Superior temporal gyrus (tissue), 1 donor: ENCODE measurements at regions not wholly inside any gene's neighbourhood (a gene's known extent, or its start where the extent isn't known, plus 50 kb on each side); places are given as distances from the start of the nearest gene placed in this dataset.
A peak's percentile ranks its signal among the peaks of the same experiment; 100 is the strongest.
"Not testable (repeated sequence)": the region's sequence is repeated elsewhere in the genome, so short reads cannot be mapped to it uniquely, and the experiment has no call there.

Experiments
- DNase-seq: peaks from one replicate; pipeline ENCODE4 v3.0.0-alpha.2; 2016; ENCODE audit errors: extremely low spot score

- no peak for DNase-seq
These were observed 134.9 kb upstream of the HSF2 start for GRCh38 chr6:122264557-122264956.

- no peak for DNase-seq
These were observed 133.7 kb upstream of the HSF2 start for GRCh38 chr6:122265755-122266154.

- DNase-seq = no peak
These were observed 131.1 kb upstream of the HSF2 start for GRCh38 chr6:122268394-122268793.

- DNase-seq = no peak
These were observed 122.8 kb upstream of the HSF2 start for GRCh38 chr6:122276637-122277036.

- not testable (repeated sequence) for DNase-seq
These were observed 119.1 kb upstream of the HSF2 start for GRCh38 chr6:122280105-122281021.

GRCh38 chr6:122283884-122284283 is 115.6 kb upstream of the HSF2 start:
- no peak for DNase-seq

- no peak for DNase-seq
These were observed 114.6 kb upstream of the HSF2 start for GRCh38 chr6:122284848-122285247.

- DNase-seq = no peak
These were observed 114.0 kb upstream of the HSF2 start for GRCh38 chr6:122285292-122285913.

- DNase-seq = no peak
These were observed 112.9 kb upstream of the HSF2 start for GRCh38 chr6:122286512-122286911.

- peak; percentile 64 for DNase-seq
These were observed 109.5 kb upstream of the HSF2 start for GRCh38 chr6:122289762-122290539.

- DNase-seq = no peak
These were observed 102.4 kb upstream of the HSF2 start for GRCh38 chr6:122297010-122297409.

GRCh38 chr6:122302067-122302466 is 97.4 kb upstream of the HSF2 start:
- DNase-seq = no peak

- no peak for DNase-seq
These were observed 91.9 kb upstream of the HSF2 start for GRCh38 chr6:122307577-122307976.

GRCh38 chr6:122308074-122308473 is 91.4 kb upstream of the HSF2 start:
- no peak for DNase-seq

GRCh38 chr6:122315842-122316241 is 83.6 kb upstream of the HSF2 start:
- no peak for DNase-seq

GRCh38 chr6:122322824-122323223 is 76.6 kb upstream of the HSF2 start:
- DNase-seq = no peak

GRCh38 chr6:122323361-122323760 is 76.1 kb upstream of the HSF2 start:
- no peak for DNase-seq

GRCh38 chr6:122330315-122330714 is 69.1 kb upstream of the HSF2 start:
- no peak for DNase-seq

- no peak for DNase-seq
These were observed 61.8 kb upstream of the HSF2 start for GRCh38 chr6:122337645-122338044.

- no peak for DNase-seq
These were observed 59.8 kb upstream of the HSF2 start for GRCh38 chr6:122339661-122340060.

GRCh38 chr6:122347280-122347679 is 52.2 kb upstream of the HSF2 start:
- DNase-seq = peak; percentile 33

GRCh38 chr6:122347751-122348150 is 51.7 kb upstream of the HSF2 start:
- no peak for DNase-seq
